ENCODE measurements at regions not wholly inside any gene's neighbourhood (a gene's known extent, or its start where the extent isn't known, plus 50 kb on each side); places are given as distances from the start of the nearest gene placed in this dataset.
"Not testable (repeated sequence)": the region's sequence is repeated elsewhere in the genome, so short reads cannot be mapped to it uniquely, and the experiment has no call there.

GRCh38 chr1:65082346-65083040 is 65.5 kb upstream of the AK4 start:
- intact Hi-C loops (cut with DNase I, micrococcal nuclease) = no loop called here
- DNase-seq (no peak), ATAC-seq (no peak)

- intact Hi-C loops (cut with DNase I, micrococcal nuclease) = no loop called here
- ATAC-seq (no peak), DNase-seq (no peak)
Observed at GRCh38 chr1:65083263-65083896, 64.6 kb upstream of the AK4 start.

- intact Hi-C loops (cut with DNase I, micrococcal nuclease) = no loop called here
- ATAC-seq = no peak
- no peak for DNase-seq
Observed at GRCh38 chr1:65084066-65084465, 63.9 kb upstream of the AK4 start.

- DNase-seq; intact Hi-C loops (cut with DNase I, micrococcal nuclease); ATAC-seq: not testable (repeated sequence)
Observed at GRCh38 chr1:65087519-65087918, 60.5 kb upstream of the AK4 start.

- ATAC-seq (peak; percentile 88), DNase-seq (no peak)
- intact Hi-C loops (cut with DNase I, micrococcal nuclease) = no loop called here
Observed at GRCh38 chr1:65090406-65090805, 57.6 kb upstream of the AK4 start.

- ATAC-seq (no peak), DNase-seq (no peak)
- intact Hi-C loops (cut with DNase I, micrococcal nuclease) = no loop called here
Observed at GRCh38 chr1:65092691-65093090, 55.3 kb upstream of the AK4 start.

GRCh38 chr1:65097076-65097475 is 50.9 kb upstream of the AK4 start:
- intact Hi-C loops (cut with DNase I, micrococcal nuclease) = no loop called here
- ATAC-seq (no peak), DNase-seq (no peak)

Small RNA genes in the stretch of these regions (microRNA-seq; reads per million reads assigned to microRNA genes)
- gene MIR101-1 = 5.9 to 49.0 reads per million in 2 donors
- 0 reads per million in 2 donors for gene MIR3671
